HG03378 (cell line): ENCODE measurements at regions not wholly inside any gene's neighbourhood (a gene's known extent, or its start where the extent isn't known, plus 50 kb on each side); places are given as distances from the start of the nearest gene placed in this dataset.
A peak's percentile ranks its signal among the peaks of the same experiment; 100 is the strongest.

ENCODE experiments used
- ATAC-seq: cut with Tn5 transposase; IDR thresholded peaks from one replicate; pipeline ENCODE4 v1.9.1; 2021; ENCODE audit warnings: mild to moderate bottlenecking, moderate library complexity; ENCODE audit not compliant: unreplicated experiment

DNA sequence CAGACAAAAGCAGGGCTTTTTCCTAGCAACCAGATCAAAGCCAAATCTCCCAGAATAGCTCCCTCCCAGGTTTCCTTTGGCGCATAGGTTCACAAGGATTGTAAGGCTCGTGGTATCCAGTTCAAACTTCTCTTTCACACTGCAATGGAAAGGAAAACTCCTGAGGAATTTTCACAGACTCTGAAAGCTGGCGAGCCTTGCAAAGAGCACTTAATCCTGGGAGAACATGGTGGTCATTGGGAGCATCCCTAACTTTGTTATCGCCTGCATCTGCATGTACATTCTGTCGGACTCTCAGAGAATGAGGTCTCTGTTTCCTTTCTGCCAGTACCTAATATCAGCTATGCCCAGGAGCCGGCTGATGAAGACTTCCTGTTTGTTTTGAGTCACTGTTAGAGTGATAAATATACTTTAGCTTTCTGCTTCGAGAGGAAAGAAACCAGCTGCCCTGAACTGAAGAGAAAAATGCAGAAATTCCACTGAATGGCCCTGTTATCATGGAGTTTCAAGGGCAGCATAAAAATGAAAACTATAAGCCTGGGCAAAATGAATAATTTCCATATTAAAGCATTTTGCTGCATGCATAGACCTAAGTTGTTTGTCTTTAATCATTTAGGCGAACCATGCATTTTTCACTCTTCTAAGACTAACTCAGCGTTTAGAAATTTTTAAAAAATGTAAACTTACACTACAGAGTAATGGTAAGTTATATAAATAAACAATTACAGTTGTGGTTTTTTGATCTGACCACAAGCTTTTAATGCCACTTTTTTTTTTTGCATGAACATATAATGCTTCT, 76.4 kb upstream of the ZEB2 start:
- ATAC-seq, result peak; percentile 94

GRCh38 chr2:144595686-144596072, 75.8 kb upstream of the ZEB2 start:
- no peak for ATAC-seq

DNA sequence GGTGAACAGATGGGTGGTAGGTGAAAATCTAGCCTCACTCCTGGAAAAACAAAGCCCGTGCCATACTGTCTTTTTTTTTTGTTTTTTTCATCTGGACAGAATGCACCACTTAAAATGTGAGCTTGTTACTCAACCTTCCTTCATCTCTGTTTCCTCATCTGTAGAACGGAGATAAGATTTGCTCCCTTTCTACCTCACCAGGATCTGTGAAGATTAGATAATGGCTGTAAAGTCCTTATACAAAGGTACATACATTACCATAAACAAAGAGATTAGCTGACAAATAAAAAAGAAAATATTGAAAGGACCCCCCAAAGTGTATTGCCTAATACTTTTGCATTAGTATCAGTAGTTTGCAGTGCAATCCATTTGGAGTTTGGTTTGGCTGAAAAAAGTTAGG, 75.4 kb upstream of the ZEB2 start:
- no peak for ATAC-seq

DNA sequence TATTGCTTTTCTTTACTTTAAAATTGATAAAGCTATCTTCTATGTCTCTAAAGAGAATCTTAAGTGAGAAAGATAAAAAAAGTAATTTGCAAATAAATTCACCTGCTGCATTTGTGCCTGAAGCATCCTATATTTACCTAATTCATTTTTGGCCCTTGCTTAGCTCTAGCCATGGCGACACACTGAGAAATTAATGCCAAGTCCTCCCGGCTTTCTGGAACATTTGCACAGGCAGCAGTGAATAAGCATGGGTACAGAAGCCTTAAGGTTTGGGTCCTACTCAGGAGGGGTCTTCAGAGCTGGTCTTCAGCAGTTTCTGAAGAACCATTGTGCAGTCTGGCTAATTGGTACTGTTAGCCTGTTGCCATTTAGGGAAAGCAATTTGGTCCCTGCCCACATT, 73.9 kb upstream of the ZEB2 start:
- ATAC-seq, result no peak

- no peak for ATAC-seq
These were observed 72.8 kb upstream of the ZEB2 start for GRCh38 chr2:144592500-144593256.

- no peak for ATAC-seq
These were observed 67.4 kb upstream of the ZEB2 start for GRCh38 chr2:144587306-144587705.

DNA sequence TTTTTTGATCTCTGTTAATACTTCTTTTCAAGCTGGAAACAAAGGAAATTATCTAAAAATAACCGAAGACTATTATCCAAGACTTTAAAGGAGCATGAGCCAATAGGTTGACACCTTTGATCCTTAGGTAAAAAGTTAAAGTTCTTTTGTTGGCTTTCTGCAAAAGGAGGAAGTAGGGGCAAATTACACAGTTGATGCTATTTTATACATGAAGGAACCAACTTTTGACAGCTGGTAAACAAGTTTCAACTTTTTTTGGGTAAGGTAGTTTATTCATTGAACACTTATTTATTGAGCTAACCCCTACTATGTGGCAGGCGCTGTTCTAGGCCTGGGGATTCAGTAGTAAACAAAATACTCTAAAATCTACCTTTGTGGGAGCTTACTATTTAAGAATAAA, 66.6 kb upstream of the ZEB2 start:
- no peak for ATAC-seq

- ATAC-seq, result no peak
These were observed 64.0 kb upstream of the ZEB2 start for GRCh38 chr2:144583741-144584453.

DNA sequence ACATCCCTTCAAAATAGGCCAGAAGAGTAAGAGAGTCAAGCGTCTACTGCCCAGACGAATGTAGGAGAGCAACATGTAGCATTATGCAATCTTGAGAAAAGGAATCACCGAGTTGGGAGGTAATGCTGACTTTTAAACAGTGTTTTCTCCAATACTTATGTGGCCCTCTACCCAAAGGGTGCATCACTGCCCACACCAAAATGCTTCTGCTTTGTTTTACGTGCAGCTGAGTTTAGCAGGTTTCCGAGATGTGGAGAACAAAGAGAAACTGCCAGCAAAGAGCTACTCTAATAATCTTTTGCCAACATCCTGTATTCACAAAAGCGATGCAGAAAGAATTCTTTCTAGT, 63.4 kb upstream of the ZEB2 start:
- ATAC-seq, result no peak

GRCh38 chr2:144582651-144583380, 62.9 kb upstream of the ZEB2 start:
- ATAC-seq, result no peak

- ATAC-seq, result no peak
These were observed 60.7 kb upstream of the ZEB2 start for GRCh38 chr2:144580521-144581161.

GRCh38 chr2:144579556-144579955, 59.6 kb upstream of the ZEB2 start:
- no peak for ATAC-seq

DNA sequence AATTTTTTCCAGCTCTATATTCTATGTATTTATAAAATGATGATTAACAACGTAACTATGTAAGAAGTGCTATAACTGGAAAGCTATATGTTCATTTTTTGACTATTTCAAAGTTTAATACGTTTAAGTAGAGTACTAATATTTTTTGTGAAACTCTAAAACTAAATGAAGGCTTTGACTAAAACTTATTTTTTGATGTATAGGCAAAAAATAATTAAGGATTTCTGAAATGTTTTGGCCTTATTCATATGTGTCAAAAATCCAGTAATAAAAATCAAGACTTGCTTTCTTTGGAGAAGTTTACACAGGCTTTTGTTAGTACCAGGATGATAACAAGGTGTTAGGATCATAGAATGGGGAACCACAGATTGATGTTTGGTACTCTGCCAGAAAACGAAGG, 58.2 kb upstream of the ZEB2 start:
- ATAC-seq, result no peak

GRCh38 chr2:144572977-144573376, 53.1 kb upstream of the ZEB2 start:
- ATAC-seq, result peak; percentile 59

DNA sequence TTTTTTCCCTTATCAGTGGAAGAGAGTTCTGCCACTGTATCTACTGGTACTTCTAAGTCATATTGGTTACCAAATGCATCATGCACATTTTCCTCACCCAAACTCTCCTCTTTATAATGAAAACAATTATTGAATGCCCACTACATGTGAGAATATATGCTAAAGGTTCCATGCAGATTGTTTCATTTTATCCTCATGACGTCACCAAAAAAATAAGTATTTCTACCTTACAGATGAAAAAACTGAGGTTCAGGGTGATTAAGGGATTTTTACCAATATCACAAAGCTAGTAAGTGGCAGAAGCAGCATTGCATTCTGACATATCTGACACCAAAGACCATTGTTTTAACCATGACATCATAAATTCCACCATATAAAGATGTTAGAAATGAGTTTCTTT, 51.9 kb upstream of the ZEB2 start:
- ATAC-seq, result no peak

- no peak for ATAC-seq
These were observed 50.6 kb upstream of the ZEB2 start for GRCh38 chr2:144570566-144570965.
